ENCODE measurements at regions not wholly inside any gene's neighbourhood (a gene's known extent, or its start where the extent isn't known, plus 50 kb on each side); places are given as distances from the start of the nearest gene placed in this dataset.
"Not testable (repeated sequence)": the region's sequence is repeated elsewhere in the genome, so short reads cannot be mapped to it uniquely, and the experiment has no call there.

DNA sequence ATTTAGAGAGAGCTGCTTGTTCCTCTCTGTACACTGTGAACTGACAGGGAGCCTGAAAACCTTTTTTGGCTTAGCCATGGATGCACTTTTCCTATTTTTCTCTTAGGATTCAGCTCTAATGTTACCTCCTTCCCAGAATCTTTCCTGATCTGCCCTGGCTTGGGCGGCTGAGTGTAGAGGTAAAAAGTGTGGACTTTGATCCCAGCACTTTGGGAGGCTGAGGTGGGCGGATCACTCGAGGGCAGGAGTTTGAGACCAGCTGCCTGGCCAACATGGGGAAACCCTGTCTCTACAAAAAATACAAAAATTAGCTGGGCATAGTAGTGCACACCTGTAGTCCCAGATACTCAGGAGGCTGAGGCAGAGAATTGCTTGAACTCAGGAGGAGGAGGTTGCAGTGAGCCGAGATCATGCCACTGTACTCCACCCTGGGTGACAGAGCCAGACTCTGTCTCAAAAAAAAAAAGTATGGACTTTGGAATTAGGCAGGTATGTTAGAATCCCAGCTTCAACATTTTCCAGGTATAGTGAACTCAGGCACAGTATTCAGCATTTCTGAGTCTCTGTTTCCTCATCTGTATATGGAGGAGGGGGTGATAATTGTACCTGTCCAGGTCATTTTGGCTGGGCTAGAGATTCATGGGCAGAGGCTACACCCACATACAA is 212.5 kb upstream of the EEF2KMT start:
- DNase-seq (ENCODE audit: low read depth) = no peak

DNA sequence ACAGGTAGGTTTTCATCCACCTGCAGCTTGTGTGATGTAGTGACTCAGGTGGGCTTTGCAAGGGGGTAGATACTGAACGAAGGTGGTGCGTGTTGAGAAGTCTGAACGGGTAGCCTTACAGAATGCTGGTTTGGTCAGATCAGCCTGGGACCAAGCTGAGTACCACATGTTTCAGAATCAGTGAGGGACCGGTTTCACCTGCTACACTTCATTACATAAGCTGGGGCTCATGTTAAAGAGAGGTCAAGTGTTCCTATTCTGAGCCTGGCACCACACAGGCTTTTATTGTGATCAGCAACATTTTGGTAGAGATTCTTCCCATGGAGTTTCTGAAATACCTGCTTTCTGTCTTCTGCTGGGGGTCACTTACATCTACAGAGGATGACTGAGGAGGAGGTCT is 207.4 kb upstream of the EEF2KMT start:
- DNase-seq (ENCODE audit: low read depth) = no peak

DNA sequence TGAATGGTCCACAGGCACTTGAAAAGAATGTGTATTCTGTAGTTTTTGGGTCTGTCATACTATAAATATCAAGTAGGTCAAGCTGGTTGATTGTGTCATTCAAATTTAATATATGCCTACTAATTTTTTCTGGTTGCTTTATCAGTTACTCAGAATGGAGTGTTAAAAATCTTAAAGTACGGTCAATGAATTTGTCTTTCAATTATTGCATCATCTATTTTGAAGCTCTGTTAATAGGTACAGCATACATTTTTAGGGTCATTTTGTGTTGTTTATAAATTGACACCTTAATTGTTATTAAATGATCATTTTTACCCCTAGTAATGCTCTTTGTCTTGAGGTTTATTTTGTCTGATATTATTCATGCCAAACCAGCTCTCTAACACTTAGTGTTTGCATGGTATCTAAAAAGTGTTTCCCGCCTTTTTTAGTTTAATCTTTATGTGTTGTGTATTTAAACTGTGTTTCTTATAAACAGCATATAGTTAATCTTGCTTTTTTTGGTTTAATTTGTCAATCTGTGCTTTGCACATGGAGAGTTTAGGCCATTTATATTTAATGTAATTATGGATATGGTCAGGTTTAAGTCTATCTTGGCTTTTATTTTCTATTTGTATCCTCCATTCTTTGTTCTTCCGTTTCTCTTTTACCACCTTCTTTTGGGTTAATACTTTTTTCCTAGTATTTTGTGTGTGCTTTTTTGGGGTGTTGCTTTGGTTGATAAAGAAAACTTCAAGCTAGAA is 204.9 kb upstream of the EEF2KMT start:
- DNase-seq (ENCODE audit: low read depth) = no peak

DNA sequence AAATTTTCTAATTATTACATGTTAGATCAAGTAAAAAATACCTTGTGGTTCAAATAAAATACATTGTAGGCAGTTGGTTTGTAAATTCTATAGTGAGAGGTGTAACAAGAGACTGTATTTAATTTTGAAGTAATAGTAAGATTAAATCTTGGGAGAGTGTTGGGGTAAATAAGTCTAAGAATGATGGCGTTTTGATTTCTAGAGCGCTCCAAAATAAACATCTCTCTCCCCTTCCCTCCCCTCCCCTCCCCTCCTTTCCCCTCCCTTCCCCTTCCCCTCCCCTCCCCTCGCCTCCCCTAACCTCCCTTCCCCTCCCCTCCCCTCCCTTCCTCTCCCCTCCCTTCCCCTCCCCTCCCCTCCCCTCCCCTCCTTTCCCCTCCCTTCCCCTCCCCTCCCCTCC is 200.6 kb upstream of the EEF2KMT start:
- no peak for DNase-seq (ENCODE audit: low read depth)

DNA sequence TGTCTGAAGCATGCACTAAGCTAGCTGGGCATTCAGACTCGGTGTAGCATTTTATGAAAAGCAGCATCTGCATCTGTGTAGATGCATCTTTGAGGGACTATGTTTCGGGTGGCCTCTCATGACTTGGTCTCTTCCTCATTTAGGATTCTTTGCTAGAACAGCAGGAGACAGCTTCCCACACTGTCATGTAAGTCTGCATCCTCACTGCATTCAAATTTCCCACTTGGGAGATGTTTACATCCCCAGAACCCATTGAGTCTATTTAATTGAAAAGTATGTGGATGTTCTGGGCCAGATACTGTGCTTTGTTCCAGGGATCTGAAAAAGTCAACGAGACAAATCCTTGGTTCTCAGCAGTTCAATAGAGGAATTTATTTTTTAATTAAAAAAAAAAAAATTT is 198.6 kb upstream of the EEF2KMT start:
- no peak for DNase-seq (ENCODE audit: low read depth)

DNA sequence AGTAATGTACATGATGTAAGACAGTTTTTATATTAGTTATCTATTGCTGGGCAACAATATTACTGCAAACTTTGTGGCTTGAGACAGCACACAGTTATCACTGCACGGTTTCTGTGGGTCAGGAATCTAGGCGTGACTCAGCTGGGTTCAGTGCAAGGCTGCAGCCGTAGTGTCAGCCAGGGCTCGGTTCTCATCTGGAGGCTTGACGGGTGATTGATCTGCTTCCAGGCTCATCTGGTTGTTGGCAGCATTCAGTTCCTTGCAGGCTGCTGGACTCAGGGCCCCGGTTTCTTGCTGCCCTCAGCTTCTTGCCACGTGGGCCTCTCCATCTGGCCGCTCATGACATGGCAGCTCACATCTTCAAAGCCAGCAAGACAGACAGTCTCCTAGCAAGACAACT is 197.7 kb upstream of the EEF2KMT start:
- not testable (repeated sequence) for DNase-seq (ENCODE audit: low read depth)

DNA sequence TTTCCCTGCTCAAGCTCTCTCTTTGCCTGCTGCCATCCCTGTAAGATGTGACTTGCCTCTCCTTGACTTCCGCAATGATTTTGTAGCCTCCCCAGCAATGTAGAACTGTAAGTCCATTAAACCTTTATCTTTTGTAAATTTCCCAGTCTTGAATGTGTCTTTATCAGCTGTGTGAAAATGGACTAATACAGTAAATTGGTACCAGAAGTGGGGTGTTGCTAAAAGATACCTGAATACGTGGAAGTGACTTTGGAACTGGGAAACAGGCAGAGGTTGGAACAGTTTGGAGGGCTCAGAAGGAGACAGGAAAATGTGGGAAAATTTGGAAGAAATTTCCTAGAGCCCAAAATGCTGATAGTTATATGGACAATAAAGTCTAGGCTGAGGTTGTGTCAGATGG is 184.6 kb upstream of the EEF2KMT start:
- not testable (repeated sequence) for DNase-seq (ENCODE audit: low read depth)

DNA sequence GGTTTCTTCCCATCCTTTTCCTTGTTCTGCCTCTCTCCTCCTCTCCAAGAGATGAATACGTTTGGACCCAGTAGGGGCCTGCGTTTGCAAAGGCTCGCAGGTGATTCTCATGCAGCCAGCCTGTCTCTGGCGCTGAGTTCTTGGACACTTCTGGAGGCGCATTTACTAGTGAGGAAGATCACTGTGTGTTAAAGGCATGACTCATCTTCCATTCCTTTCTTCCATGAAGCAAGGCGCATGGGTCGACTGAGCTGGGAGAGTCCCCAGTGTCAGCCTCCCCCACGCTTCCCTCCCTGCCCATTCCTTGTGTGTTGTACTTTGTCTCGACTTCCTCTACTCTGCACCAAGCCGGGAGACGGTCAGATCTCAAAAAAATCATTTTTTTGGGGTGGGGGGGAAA is 159.9 kb upstream of the EEF2KMT start:
- no peak for DNase-seq (ENCODE audit: low read depth)

DNA sequence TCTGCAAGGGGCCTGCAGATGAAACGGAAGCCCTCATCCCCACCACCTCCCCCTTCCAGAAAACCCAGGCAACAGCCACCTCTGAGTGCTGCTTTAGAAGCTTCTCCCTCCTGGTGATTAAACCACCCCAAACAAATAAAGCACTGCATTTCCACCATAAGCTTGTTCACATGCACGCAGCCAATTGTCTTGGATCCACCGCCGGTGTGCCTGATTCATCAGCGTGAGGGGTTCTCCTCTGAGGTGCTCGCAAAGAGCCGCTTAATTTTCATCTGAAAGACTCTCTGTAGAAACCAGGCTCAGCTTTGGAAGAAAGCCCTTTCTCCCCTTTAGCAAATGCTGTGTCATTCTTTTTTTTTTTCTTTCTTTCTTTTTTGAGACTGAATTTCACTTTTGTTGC is 155.2 kb upstream of the EEF2KMT start:
- no peak for DNase-seq (ENCODE audit: low read depth)

DNA sequence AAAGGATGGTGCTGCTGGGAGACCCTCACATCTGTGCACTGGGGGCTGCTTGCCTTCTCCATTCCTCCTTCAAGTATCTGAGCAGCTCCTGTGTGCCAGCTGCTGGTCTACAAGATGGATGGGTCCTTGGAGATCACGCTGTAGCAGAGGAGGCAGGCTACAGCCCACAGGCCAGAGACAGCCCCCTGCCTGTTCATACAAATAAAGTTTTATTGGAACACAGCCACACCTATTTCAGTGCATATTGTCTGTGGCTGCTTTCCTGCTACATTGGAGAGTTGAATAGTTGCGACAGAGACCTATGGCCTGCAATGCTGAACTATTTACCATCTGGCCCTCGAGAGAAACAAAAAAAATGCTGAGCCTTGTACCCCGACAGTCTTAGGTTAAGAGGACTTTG is 149.8 kb upstream of the EEF2KMT start:
- DNase-seq (ENCODE audit: low read depth) = not testable (repeated sequence)

DNA sequence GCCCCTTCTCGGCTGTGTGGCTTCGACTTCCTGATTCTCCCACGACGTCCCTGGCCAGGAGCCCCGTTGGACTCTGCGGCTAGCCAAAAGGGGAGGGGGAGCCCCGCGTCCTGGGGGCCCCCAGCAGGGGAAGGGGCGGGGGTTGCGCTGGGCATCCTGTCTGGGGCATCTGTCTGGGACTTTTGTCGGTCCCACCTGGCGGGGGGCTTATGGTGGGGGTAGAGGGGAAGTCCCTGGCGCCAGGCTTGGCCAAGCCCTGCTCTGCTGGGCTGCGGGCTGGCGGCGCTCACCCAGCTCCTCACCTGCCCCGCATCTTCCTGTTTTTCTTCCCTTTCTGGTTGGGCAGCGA is 142.7 kb upstream of the EEF2KMT start:
- not testable (repeated sequence) for DNase-seq (ENCODE audit: low read depth)

DNA sequence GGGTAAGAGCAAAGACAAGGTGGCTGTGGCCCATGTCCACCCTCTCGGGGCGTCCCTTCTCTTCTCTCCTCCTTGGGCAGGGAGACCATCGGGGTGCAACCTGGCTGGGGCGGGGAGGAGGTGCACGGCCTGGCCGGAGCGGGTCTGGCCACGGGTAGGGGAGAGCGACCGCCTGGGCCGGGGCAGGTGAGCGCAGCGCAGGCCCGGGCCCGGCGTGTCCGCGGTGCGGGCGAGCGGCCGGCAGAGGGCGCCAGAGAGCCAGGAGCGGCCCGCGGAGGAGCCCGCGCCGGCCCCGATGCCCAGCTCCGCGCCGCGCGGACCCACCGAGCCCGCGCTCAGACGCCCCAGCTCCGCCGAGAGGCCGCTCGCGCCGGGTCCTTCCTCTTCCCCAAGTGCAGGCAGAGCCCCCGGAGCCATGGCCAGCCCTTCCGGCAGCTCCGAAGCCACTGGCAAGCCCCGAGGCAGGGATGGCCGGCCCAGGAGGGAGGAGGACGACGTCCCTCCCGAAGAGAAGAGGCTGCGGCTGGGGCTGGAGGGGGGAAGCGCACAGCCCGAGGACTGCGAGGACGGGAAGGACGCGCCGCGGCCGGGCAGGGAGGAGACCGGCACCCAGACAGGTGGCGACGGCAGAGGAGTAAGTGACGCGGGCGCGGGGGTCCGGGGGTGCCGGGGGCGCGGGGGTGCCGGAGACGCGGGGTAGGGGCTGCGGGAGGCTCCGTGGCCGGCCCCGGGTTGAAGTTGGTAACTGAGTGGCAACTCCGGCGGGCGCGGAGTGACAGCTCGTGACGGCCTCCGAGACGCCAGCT is 142.1 kb upstream of the EEF2KMT start:
- DNase-seq (ENCODE audit: low read depth) = peak; percentile 26

DNA sequence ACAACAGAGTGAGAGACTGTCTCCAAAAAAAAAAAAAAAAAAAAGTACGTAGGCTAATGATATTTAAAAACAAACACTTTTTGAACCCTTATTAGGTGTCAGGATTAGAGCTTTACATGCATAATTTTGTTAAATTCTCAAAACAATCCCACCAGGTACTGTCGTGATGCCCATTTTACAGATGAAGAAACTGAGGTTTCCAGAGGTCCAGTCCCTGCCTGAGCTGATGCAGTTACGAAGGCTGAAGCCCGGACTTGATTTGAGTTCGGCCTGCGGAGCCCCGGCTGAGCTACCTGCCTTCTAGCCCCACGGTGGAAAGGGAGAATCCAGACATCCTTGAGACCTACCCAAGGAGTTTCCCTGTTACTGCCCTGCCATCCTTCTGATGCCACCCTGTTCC is 137.5 kb upstream of the EEF2KMT start:
- DNase-seq (ENCODE audit: low read depth) = no peak

DNA sequence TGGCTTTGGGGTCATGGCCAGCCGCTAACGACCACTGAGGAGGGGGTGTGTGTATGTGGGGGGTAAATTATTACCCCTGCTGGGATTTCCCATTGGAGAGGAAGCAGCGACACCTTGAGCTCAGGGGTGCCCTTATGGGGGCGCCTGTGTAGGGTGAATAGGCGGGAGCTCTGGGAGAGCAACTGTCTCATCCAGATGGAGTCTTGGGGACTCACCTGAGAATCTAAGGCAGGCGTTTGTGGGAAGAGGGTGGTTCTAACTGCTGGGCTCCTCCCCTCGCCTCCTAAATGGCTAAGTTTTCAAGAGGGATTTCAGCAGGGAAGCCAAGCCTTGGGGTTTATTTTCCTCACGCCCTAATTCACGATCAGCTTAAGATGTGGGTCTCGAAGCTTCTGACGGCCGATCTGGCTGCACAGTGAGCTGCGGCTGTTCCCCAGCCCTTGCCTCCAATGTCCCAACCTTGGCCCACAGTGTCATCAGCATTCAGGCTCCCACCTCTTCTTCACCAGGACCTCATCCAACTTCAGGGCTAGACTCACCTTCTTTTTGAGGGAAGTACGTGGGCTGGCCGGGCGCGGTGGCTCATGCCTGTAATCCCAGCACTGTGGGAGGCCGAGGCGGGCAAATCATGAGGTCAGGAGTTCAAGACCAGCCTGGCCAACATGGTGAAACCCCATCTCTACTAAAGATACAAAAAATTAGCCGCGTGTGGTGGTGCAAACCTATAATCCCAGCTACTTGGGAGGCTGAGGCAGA is 136.9 kb upstream of the EEF2KMT start:
- DNase-seq (ENCODE audit: low read depth) = no peak

DNA sequence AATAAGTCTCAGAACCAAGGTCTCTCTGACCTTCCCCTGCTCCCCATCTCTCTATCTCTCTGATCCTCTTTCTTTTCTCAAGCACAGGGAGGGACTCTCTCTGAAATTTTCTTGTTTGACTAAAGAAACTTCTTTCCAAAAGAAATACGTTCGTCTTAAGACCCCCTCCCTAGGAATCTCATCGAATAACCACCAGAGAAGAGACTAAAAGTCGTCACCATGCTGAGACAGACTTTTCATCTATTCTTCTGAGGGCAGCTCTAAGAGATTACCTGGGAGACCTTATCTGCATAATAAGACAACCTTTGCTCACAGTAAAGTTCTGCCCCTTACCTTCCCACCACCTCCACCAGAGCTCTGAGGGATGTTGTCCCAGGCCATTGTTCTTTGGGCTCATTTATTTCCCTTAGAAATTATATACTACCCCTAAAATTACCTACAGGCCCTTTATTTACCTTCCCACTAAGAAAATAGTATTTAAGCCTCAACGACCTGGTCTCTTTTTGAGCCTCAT is 133.7 kb upstream of the EEF2KMT start:
- no peak for DNase-seq (ENCODE audit: low read depth)

DNA sequence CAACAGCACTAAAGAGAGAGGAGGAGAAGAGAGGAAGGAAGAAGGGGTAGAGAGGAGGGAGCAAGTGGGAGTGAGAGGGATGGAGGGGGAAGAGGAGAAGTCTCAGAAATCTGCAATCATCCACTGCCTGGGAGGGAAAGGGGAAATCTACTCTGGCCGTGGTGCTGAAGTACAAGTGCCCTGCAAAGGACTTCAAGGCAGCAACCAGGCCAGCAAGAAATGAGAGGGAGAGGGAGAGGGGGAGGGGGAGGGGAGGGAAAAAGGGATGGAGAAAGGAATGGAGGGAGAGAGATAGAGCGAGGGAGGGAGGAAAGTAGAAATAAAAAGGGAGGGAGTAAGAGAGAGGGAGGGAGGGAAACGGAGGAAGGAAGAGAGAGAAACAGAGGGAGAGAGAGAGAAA is 130.8 kb upstream of the EEF2KMT start:
- DNase-seq (ENCODE audit: low read depth) = no peak

DNA sequence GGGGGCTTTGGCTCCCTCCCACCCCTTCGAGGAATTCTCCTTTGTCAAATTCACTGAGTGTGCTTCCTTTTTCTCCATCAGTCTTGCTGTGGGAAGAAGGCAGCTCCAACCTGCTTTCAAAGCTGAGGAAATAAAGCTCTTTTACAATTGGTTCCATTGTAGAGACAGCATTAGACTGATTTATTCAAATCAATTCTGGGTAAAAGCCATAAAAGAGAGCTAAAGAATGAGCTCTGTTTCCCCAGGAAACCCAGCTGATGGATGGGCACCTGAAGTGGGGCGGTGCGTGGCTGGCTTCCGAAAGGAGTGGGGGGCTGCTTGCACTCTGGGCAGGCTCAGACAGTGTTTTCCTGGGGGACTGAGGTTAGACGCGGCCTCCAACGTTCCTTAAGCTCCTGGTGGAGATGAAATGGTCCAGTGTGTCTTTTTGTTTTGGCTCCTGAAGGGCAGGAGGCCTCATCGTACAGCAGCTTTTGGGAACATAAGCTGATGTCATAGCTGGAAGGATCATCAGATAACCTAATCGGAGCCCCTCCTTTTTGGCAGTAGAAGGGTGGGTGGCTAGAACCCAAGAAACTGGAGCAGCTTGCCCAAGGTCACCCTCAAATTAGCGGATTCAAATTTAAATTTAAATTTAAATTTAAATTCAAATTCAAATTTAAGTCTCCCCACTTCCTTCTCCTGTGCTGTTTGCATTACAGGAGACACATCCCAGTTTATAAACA is 128.5 kb upstream of the EEF2KMT start:
- DNase-seq (ENCODE audit: low read depth) = no peak

DNA sequence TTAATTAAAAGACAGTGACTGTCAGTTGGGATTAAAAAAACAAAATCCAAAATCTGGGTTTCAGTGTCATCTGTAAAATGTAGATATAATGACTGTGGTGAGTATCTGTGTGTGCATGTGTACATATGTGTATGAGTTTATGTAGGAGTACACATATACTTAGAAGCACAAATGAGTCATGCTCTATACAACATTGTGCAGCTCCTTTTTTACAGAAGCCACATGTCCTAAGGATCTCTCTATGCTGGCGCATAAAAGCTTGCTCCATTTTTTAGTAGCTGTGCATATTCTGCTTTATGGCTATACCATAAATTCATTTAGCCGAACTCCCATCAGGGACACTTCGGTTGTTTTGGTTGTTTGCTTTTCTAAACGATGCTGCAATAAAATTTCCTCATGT is 125.2 kb upstream of the EEF2KMT start:
- no peak for DNase-seq (ENCODE audit: low read depth)

DNA sequence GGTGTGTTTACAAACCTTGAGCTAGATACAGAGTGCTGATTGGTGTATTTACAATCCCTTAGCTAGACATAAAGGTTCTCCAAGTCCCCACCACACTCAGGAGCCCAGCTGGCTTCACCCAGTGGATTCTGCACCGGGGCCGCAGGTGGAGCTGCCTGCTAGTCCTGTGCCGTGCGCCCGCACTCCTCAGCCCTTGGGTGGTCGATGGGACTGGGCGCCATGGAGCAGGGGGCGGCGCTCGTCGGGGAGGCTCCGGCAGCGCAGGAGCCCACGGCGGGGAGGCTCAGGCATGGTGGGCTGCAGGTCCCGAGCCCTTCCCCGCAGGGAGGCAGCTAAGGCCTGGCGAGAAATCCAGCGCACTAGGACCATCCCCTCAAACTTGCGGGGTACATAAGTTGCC is 124.2 kb upstream of the EEF2KMT start:
- DNase-seq (ENCODE audit: low read depth) = not testable (repeated sequence)

DNA sequence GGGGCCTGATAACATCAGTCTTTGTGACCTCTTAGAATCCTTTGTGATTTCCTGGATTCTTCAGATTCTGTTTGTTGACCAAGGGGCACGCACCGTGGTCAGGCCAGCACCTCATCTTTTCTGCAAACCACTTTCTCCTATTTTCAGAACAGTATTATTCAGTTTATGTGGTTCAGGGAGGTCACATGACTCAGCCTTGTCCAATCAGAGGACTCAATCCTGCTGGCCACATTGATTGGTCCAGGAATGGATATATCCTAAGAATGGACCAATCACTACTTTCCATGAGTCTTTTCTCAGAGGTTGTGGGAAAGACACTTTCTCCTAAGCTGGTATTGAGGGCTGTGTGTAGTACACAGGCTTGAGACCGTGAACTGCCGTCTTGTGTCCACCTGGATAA is 123.1 kb upstream of the EEF2KMT start:
- no peak for DNase-seq (ENCODE audit: low read depth)

DNA sequence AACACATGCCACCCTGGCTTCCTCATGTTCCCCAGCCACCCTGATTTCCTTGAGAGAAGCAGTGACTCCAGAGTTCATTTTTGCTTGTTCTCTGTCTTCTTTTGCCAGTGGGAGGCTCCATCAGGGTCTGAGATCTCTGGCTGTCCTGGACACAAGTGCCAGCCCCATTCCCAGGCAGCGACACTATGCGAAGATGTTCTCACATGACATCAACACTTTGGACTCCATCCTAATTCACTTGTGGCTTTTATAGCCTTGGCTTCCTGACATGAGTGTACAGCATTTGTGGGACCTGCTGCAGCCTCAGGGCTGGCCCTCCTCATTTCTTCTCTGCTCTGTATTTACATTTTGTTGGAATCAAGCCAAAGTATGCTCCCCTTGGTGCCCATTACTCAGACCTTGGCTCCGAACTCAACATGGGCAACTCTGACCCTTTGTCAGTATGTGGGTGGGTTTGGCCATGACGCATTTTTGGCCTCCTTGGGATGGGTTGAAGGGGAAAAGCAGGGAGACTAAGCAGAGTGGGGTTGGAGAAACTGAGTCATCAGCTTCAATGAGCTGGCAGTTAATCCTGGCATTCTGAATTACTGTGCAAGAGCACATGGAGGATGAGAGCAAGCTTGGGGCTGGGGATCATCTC is 119.0 kb upstream of the EEF2KMT start:
- DNase-seq (ENCODE audit: low read depth) = no peak

Measured in activated T-helper 9 cell treated with anti-CD3 and anti-CD28 coated beads, Interleukin-2, amount 50 U/mL, for 16 hours (primary cell).